Islet of Langerhans (tissue), 1 donor: ENCODE measurements at regions not wholly inside any gene's neighbourhood (a gene's known extent, or its start where the extent isn't known, plus 50 kb on each side); places are given as distances from the start of the nearest gene placed in this dataset.
"Not testable (repeated sequence)": the region's sequence is repeated elsewhere in the genome, so short reads cannot be mapped to it uniquely, and the experiment has no call there.

Experiments
- FAIRE-seq: peaks from one replicate; lab custom pipeline; 2011; peaks lifted over from hg19 to GRCh38; lab: Jason Lieb, UNC

DNA sequence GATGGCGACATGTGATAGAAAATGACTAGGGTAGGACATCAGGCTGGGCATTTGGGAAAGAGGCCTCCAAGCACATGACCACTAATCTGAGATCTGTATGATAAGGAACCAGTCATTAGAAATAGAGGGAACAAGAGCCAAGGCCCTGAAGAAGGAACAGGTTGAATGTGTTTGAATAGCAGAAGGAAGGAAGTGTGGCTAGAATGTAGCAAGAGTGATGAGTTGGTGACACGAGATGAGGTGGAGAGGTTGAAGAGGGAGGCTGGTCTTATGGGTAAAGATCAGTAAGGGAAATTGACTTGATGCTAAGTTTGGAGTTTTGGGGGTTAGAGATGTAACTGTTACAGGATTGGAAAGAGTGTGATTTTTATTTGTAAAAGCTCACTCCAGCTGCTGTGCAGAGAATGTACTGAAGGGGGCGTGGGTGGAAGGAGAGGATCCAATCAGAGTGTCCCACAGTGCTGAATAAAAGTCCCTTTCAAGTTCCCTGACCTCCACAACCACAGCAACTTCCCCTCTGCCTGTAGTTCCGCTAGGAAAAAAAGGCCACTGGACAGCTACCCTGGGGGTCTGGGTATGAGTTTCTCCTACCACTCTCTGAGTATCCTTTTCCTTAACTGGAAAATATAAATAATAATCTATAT is 295.0 kb downstream of the OMA1 start:
- FAIRE-seq, result no peak

DNA sequence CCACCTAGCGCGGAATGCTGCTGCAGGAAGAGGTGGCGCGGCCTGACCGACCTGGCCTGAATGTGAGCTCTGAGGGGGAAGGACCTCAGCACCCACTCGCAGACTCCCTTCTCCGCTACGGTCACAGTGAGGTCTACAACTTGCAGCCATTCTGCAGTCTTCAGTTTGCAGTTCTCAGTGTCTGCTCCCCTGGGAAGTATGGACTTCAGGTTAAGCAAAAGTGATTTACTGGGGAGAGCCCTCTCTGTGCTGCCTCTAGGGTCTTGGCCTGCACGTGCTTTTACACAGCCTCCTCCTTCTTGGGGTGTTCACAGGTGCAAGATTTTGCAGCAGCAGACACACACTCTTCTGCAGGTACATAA is 296.0 kb downstream of the OMA1 start:
- FAIRE-seq, result no peak

DNA sequence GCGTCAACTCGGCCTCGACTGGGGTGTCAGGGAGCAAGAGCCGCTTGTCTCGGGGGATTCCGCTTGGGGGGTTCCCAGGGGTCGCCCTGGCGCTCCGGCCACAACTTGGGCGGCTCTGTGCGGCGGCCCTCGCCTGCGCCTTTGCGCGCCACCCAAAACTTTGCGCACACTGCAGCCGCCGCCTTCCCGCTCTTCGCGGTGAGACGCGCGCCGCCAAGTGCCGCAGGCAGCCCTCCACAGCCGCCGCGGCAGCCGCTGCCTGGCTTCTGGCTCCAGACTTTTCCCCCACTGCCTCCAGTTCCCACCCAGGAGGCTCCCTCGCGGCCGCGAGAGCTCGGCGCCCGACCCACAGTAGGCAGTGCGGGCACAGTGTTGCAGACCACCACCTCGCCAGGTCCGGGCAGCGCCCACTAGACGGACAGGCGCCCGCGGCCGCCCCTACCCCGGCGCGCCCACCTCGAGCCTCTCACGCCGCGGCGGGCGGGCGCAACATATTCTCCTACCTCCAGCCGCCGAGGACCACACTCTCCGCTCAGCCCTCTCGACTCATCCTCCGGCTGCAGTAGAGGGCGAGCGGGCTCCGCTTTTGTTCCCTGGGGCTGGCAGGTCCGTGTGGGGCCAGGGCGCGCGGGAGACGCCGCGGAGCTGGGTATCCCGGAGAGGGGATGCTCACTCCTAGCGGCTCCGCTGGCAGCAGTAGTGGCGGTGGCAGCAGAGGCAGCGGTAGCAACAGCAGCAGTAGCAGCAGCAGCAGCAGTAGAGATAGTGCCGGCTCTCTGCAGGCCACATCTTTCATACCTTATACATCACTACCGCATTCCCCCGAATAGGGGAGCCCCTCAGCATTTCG is 296.6 kb downstream of the OMA1 start:
- FAIRE-seq, result no peak

GRCh38 chr1:58249388-58249736 is 297.2 kb downstream of the OMA1 start:
- FAIRE-seq, result no peak

- FAIRE-seq, result no peak
Measured at GRCh38 chr1:58248791-58249190, 297.7 kb downstream of the OMA1 start.

DNA sequence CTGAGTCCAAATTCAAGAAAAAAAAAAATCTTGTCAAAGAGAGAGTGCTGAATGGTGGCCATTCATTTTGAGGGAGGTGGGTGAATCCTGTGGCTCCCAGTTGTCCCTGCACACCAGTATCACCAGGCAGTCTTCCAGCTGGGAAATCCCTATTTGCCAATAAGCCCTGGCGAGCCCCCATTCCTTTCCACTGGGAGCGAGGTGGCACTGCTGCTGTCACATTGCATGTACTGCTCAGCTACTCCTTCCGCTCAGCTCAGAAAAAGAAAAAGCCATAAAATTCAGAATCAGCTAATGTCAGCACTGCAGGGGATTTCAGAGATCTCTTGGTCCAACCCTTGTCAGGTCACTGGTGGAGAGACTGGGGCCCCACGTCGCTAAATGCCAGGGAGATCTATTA is 298.5 kb downstream of the OMA1 start:
- no peak for FAIRE-seq

DNA sequence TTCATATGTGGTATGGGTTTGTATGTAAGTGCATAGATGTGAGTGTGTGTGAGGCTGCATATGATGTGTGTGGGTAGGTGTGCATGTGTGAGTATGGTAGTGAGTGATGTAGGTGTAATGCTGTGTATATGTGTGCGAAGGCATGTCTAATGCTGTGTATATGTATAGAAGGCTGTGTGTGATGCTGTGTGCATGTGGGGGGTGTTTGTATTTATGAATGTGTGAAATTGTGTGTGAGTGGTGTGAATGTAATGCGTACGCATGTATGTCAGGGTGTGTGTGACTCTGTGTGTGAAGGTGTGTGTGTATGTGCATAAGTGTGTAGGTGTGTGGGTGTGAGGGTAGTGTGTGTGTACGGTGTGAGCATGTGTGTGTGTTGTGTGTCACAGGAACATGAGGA is 300.0 kb downstream of the OMA1 start:
- no peak for FAIRE-seq

DNA sequence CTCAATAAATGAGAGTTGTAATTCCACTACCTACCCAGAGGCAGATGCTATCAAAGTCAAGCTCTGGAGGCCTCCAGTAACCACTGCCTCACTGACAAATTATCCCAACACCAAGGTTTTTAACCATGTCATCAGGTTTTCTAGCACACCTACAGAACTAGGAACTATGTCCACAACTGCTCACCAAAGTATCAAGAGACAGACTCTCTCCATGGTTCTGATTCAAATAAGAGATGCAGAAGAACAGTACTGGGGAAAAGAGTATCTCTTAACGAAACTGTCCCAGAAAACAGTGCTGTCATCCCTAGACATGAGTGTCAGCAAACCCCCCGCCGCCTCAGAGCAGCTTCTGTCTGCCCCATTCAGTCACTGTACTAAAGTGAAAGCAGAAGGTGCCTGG is 301.7 kb downstream of the OMA1 start:
- FAIRE-seq, result no peak

GRCh38 chr1:58238846-58239245 is 307.7 kb downstream of the OMA1 start:
- FAIRE-seq, result no peak

DNA sequence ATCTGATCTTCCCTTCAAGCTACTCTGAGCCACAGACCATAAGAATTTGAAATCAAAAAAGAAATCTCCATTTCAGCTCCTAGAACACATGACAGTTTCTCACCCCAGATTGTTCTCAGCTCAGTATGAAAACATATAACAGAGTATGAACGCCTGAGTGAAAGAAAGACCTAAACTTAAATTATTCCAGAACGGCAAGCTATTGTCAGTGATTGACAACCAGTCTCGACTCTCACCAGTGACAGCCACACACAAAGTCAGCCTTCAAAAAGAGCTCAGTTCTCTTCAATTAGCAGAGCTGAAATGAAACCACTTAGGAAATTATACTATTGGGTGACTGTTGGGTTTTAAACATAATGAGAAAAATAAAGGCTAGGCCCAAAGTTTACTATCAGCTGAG is 312.8 kb downstream of the OMA1 start:
- FAIRE-seq, result no peak

GRCh38 chr1:58231204-58231603 is 315.3 kb downstream of the OMA1 start:
- FAIRE-seq, result no peak

GRCh38 chr1:58227604-58228003 is 318.9 kb downstream of the OMA1 start:
- FAIRE-seq, result no peak

- no peak for FAIRE-seq
Measured at GRCh38 chr1:58223522-58223921, 323.0 kb downstream of the OMA1 start.

DNA sequence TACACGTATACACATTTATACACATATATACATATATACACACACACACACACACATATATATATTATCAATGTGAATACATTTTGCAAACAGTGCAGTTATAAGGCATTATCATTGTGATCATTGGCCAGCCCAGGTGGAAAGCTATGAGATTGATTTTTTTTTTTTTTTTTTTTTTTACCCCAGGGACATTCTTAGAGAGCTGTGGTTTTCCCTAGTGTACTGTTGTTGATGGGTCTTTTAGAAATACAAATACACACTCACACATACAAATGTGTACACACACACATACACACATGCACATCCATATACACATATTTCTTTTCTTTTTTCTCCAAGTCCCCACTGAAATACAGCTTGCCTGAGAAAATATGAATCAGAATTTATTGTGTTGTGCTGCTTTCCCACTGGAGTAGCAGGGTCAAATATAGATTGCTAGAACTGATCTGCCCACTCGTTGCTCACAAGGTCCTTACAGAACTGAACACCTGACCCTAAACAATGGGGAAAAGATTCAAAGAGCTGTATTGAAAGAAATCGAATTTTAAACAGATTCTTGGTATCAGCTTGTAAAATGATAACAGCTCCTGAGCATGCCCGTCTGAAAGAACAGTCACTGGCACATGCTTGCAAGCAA is 325.6 kb downstream of the OMA1 start:
- FAIRE-seq, result no peak

DNA sequence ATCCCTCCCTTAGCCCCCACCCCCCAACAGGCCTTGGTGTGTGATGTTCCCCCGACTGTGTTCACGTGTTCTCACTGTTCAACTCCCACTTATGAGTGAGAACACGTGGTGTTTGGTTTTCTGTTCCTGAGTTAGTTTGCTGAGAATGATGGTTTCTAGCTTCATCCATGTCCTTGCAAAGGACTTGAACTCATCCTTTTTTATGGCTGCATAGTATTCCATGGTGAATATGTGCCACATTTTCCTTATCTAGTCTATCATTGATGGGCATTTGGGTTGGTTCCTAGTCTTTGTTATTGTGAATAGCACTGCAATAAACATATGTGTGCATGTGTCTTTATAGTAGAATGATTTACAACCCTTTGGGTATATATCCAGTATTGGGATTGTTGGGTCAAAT is 330.4 kb downstream of the OMA1 start:
- not testable (repeated sequence) for FAIRE-seq

DNA sequence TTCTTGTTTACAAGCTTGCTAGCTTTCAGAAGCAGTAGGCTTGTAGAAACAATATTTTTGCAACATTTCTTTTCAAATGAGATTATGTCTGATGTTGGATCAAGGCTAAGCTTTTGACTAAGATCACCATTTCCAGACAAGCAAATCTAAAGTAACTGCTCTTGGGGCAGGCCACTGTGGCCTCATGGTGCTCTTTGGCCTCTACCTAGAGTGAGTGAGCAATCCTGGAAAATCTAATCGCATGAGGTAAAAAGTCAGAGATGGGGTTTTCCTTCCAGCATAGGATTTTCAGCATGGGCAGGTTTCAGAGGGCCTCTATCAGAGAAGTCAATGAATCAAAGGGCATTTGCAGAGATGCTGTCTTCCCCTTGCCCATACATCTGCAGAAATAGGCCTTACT is 331.9 kb downstream of the OMA1 start:
- no peak for FAIRE-seq

- no peak for FAIRE-seq
Measured at GRCh38 chr1:58211869-58212268, 334.7 kb downstream of the OMA1 start.

- peak; percentile 36 for FAIRE-seq
Measured at GRCh38 chr1:58209575-58209974, 337.0 kb downstream of the OMA1 start.

GRCh38 chr1:58206749-58207148 is 339.8 kb downstream of the OMA1 start:
- FAIRE-seq, result no peak

DNA sequence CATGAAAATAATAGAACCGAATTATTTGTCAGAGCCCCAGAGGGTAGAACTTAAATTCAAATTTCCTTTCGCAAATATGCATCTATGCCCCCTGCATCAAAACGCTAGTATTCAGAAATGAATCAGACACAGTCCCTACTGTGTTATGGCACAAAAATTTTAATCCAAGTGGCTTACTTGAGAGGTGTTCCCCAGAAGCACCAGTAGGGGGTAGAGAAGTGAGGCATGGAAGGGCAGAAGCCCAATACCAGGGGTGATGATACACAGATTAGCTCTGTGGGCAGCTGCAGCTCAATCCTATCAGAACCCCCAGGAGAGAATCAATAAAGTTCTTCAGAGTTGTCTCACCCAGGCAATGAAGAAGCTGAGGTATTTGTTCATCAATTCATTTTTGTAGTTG is 342.2 kb downstream of the OMA1 start:
- no peak for FAIRE-seq

- FAIRE-seq, result no peak
Measured at GRCh38 chr1:58201492-58202106, 344.9 kb downstream of the OMA1 start.

- no peak for FAIRE-seq
Measured at GRCh38 chr1:58200437-58200836, 346.1 kb downstream of the OMA1 start.

DNA sequence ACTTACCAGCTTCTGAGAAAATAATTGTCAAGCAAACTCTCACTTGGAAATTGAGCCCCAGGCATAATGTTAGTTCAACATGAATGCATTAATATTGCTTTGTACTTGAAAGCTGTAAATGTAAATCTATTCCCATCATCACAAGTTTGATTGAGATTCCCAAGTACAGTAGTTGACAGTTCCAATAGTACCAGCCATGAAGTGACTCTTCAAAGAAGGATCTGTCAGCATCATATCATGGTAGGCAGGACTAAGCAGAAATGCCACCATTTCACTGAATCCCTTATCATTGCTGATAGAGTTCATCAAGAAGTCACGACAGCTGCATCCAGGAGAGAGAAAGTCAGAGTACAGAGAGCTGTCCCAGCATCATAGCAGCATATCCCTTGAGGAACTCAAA is 348.7 kb downstream of the OMA1 start:
- no peak for FAIRE-seq
